Breast epithelium (tissue), 4 donors: ENCODE measurements at regions not wholly inside any gene's neighbourhood (a gene's known extent, or its start where the extent isn't known, plus 50 kb on each side); places are given as distances from the start of the nearest gene placed in this dataset.
"Not testable (repeated sequence)": the region's sequence is repeated elsewhere in the genome, so short reads cannot be mapped to it uniquely, and the experiment has no call there.

ENCODE experiments used
- DNase-seq, 2 donors: peaks; one replicate each; pipeline ENCODE4 v3.0.0-alpha.2; 2019; ENCODE audit warnings: low spot score in 2 of 2
- H3K27ac ChIP-seq, 2 donors: fragments of 200-600 bp; sonication (generic) in 1 of 2; one replicate each; pipeline ENCODE4 v1.5.1; 2016 to 2019; ENCODE audit warnings: mild to moderate bottlenecking in 1 of 2
- H3K27me3 ChIP-seq, 2 donors: fragments of 200-600 bp; sonication (generic) in 1 of 2; one replicate each; pipeline versions ENCODE4 v1.5.1 to v1.6.0; 2017 to 2019; ENCODE audit warnings: control low read depth in 1 of 2, mild to moderate bottlenecking in 1 of 2
- H3K36me3 ChIP-seq: fragments of 200-600 bp; one replicate; pipeline ENCODE4 v1.5.1; 2019
- H3K4me1 ChIP-seq, 2 donors: fragments of 200-600 bp; sonication (generic); one replicate each; pipeline ENCODE4 v1.5.1; 2016 to 2019; ENCODE audit warnings: control low read depth in 1 of 2
- H3K4me3 ChIP-seq, 3 donors: fragments of 200-600 bp; sonication (generic); 1 replicate in 2 of 3; 2 replicates in 1 of 3; pipeline ENCODE4 v1.5.1; 2016 to 2019; ENCODE audit warnings: mild to moderate bottlenecking in 3 of 3, moderate library complexity in 2 of 3
- H3K9me3 ChIP-seq, 2 donors: fragments of 200-600 bp; sonication (generic) in 1 of 2; one replicate each; pipeline ENCODE4 v1.5.1; 2016 to 2019; ENCODE audit warnings: control low read depth in 1 of 2
- intact Hi-C: fragments of 100-400 bp; cut with DNase I; formaldehyde crosslinking; loops from one replicate; pipeline ENCODE4 v1.15.1; 2023; ENCODE audit warnings: low total_unique reads

- H3K27ac ChIP-seq, intact Hi-C loops: not testable (repeated sequence)
These were observed 53.0 kb upstream of the C1QTNF3 start for GRCh38 chr5:34096033-34096432.

GRCh38 chr5:34099891-34100290 is 56.9 kb upstream of the C1QTNF3 start:
- intact Hi-C loops, H3K4me3 ChIP-seq, H3K27me3 ChIP-seq, H3K27ac ChIP-seq, H3K9me3 ChIP-seq, H3K4me1 ChIP-seq, H3K36me3 ChIP-seq, DNase-seq: not testable (repeated sequence)

More at GRCh38 chr5:34096033-34096432, 53.0 kb upstream of the C1QTNF3 start:
- H3K36me3 ChIP-seq, H3K9me3 ChIP-seq, DNase-seq, H3K4me1 ChIP-seq, H3K27me3 ChIP-seq, H3K4me3 ChIP-seq: not testable (repeated sequence)

GRCh38 chr5:34101567-34101966 is 58.6 kb upstream of the C1QTNF3 start:
- intact Hi-C loops = not testable (repeated sequence)

GRCh38 chr5:34108897-34109296 is 65.9 kb upstream of the C1QTNF3 start:
- H3K4me3 ChIP-seq, DNase-seq, H3K9me3 ChIP-seq, H3K27ac ChIP-seq, intact Hi-C loops, H3K4me1 ChIP-seq, H3K36me3 ChIP-seq, H3K27me3 ChIP-seq: not testable (repeated sequence)

More at GRCh38 chr5:34101567-34101966, 58.6 kb upstream of the C1QTNF3 start:
- H3K4me3 ChIP-seq, H3K27me3 ChIP-seq, DNase-seq, H3K9me3 ChIP-seq, H3K36me3 ChIP-seq, H3K4me1 ChIP-seq, H3K27ac ChIP-seq: not testable (repeated sequence)

GRCh38 chr5:34124280-34124679 is 81.3 kb upstream of the C1QTNF3 start:
- H3K36me3 ChIP-seq, H3K27ac ChIP-seq, H3K9me3 ChIP-seq, DNase-seq, H3K27me3 ChIP-seq, H3K4me3 ChIP-seq, intact Hi-C loops, H3K4me1 ChIP-seq: not testable (repeated sequence)

- DNase-seq, H3K4me3 ChIP-seq, H3K27ac ChIP-seq, H3K4me1 ChIP-seq, H3K27me3 ChIP-seq, intact Hi-C loops, H3K9me3 ChIP-seq, H3K36me3 ChIP-seq: not testable (repeated sequence)
These were observed 82.3 kb upstream of the C1QTNF3 start for GRCh38 chr5:34125354-34125753.

GRCh38 chr5:34126741-34127140 is 83.7 kb upstream of the C1QTNF3 start:
- H3K27me3 ChIP-seq, intact Hi-C loops, H3K36me3 ChIP-seq, H3K27ac ChIP-seq, H3K4me1 ChIP-seq, H3K4me3 ChIP-seq, H3K9me3 ChIP-seq, DNase-seq: not testable (repeated sequence)

- intact Hi-C loops, DNase-seq, H3K27ac ChIP-seq, H3K4me1 ChIP-seq, H3K36me3 ChIP-seq, H3K27me3 ChIP-seq, H3K4me3 ChIP-seq, H3K9me3 ChIP-seq: not testable (repeated sequence)
These were observed 84.8 kb upstream of the C1QTNF3 start for GRCh38 chr5:34127818-34128217.

GRCh38 chr5:34128890-34129289 is 85.9 kb upstream of the C1QTNF3 start:
- H3K36me3 ChIP-seq, H3K27me3 ChIP-seq, H3K27ac ChIP-seq, DNase-seq, H3K4me1 ChIP-seq, intact Hi-C loops, H3K9me3 ChIP-seq, H3K4me3 ChIP-seq: not testable (repeated sequence)

- H3K4me1 ChIP-seq, DNase-seq, intact Hi-C loops, H3K4me3 ChIP-seq, H3K27me3 ChIP-seq, H3K27ac ChIP-seq, H3K9me3 ChIP-seq, H3K36me3 ChIP-seq: not testable (repeated sequence)
These were observed 112.0 kb upstream of the C1QTNF3 start for GRCh38 chr5:34154988-34155387.

- DNase-seq, H3K27me3 ChIP-seq, intact Hi-C loops, H3K9me3 ChIP-seq, H3K27ac ChIP-seq, H3K36me3 ChIP-seq, H3K4me3 ChIP-seq, H3K4me1 ChIP-seq: not testable (repeated sequence)
These were observed 113.8 kb upstream of the C1QTNF3 start for GRCh38 chr5:34156703-34157414.

GRCh38 chr5:34160904-34161303 is 117.9 kb upstream of the C1QTNF3 start:
- H3K36me3 ChIP-seq, DNase-seq, H3K27me3 ChIP-seq, H3K9me3 ChIP-seq, intact Hi-C loops, H3K27ac ChIP-seq, H3K4me3 ChIP-seq, H3K4me1 ChIP-seq: not testable (repeated sequence)

- H3K36me3 ChIP-seq, H3K27me3 ChIP-seq, H3K4me1 ChIP-seq, intact Hi-C loops, H3K9me3 ChIP-seq, DNase-seq, H3K27ac ChIP-seq, H3K4me3 ChIP-seq: not testable (repeated sequence)
These were observed 128.4 kb upstream of the C1QTNF3 start for GRCh38 chr5:34171398-34171797.
